MM.1S (cell line): ENCODE measurements at regions not wholly inside any gene's neighbourhood (a gene's known extent, or its start where the extent isn't known, plus 50 kb on each side); places are given as distances from the start of the nearest gene placed in this dataset.

Experiments used
- CTCF ChIP-seq: fragments of 300-600 bp; sonication (generic); IDR thresholded peaks from 2 replicates; pipeline ENCODE4 v1.5.1; 2016; ENCODE audit warnings: antibody characterized with exemption, low read length, mixed read lengths
- EZH2 ChIP-seq: fragments of 300-600 bp; sonication (generic); optimal IDR thresholded peaks from 2 replicates; pipeline ENCODE3; 2017; ENCODE audit warnings: low read depth, mild to moderate bottlenecking, antibody characterized with exemption, low read length, mixed read lengths
- EZH2phosphoT487 ChIP-seq: fragments of 300-600 bp; sonication (generic); IDR thresholded peaks from 2 replicates; pipeline ENCODE4 v1.6.1; 2018; ENCODE audit warnings: antibody characterized with exemption, low read length

- no peak for TF ChIP-seq CTCF
- no peak for TF ChIP-seq EZH2phosphoT487
- TF ChIP-seq EZH2, result no peak
Measured at GRCh38 chr1:224558904-224559303, 57.2 kb upstream of the CNIH3 start.
